ENCODE measurements at regions not wholly inside any gene's neighbourhood (a gene's known extent, or its start where the extent isn't known, plus 50 kb on each side); places are given as distances from the start of the nearest gene placed in this dataset.
"Not testable (repeated sequence)": the region's sequence is repeated elsewhere in the genome, so short reads cannot be mapped to it uniquely, and the experiment has no call there.

GRCh38 chr3:181327349-181327748 lies 337.8 kb upstream of the DNAJC19 start:
- H3K4me3 ChIP-seq (ENCODE audit: low read length): no peak overlapping the region
- H3K36me3 ChIP-seq (ENCODE audit: control insufficient read depth, low read depth, low read length): no peaks in the 10 kb centered on the region
- H3K4me1 ChIP-seq (ENCODE audit: control insufficient read depth, low read depth, low read length): peaks cover 11% of the 10 kb centered on the region
- no peak overlapping the region for H3K27ac ChIP-seq (ENCODE audit: low read length)
- H3K9ac ChIP-seq (ENCODE audit: low read length): no peak overlapping the region
- no peaks in the 10 kb centered on the region for H3K27me3 ChIP-seq (ENCODE audit: control insufficient read depth, insufficient read depth, low read length)
- no peaks in the 10 kb centered on the region for H3K9me3 ChIP-seq (ENCODE audit: control insufficient read depth, low read depth, low read length)

- no peaks in the 10 kb centered on the region for H3K27me3 ChIP-seq (ENCODE audit: control insufficient read depth, insufficient read depth, low read length)
- H3K9ac ChIP-seq (ENCODE audit: low read length): no peak overlapping the region
- peaks cover 11% of the 10 kb centered on the region for H3K4me1 ChIP-seq (ENCODE audit: control insufficient read depth, low read depth, low read length)
- H3K4me3 ChIP-seq (ENCODE audit: low read length): no peak overlapping the region
- H3K36me3 ChIP-seq (ENCODE audit: control insufficient read depth, low read depth, low read length): no peaks in the 10 kb centered on the region
- H3K27ac ChIP-seq (ENCODE audit: low read length): no peak overlapping the region
- H3K9me3 ChIP-seq (ENCODE audit: control insufficient read depth, low read depth, low read length): no peaks in the 10 kb centered on the region
Measured at GRCh38 chr3:181326637-181327223, 337.2 kb upstream of the DNAJC19 start.

- peaks cover 11% of the 10 kb centered on the region for H3K4me1 ChIP-seq (ENCODE audit: control insufficient read depth, low read depth, low read length)
- not testable (repeated sequence) for H3K27me3 ChIP-seq (ENCODE audit: control insufficient read depth, insufficient read depth, low read length); H3K36me3 ChIP-seq (ENCODE audit: control insufficient read depth, low read depth, low read length); H3K9me3 ChIP-seq (ENCODE audit: control insufficient read depth, low read depth, low read length); H3K9ac ChIP-seq (ENCODE audit: low read length); H3K4me3 ChIP-seq (ENCODE audit: low read length); H3K27ac ChIP-seq (ENCODE audit: low read length)
Measured at GRCh38 chr3:181324516-181324915, 335.0 kb upstream of the DNAJC19 start.

DNA sequence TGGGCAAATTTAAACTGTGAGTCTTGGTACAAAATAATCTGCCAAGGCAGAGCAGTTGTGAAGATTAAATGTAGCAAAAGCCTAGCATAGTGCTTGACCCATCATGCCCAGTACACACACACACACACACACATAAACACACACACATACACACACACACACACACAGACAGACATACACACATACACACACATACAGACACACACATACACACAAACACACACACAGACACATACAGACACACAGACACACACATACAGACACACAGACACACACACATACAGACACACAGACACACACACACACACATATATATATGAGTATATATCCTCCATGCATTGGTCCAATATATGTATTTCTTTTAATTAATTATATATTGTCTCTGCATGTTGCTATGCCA lies 328.8 kb upstream of the DNAJC19 start:
- H3K27ac ChIP-seq (ENCODE audit: low read length): no peak overlapping the region
- H3K4me3 ChIP-seq (ENCODE audit: low read length): no peak overlapping the region
- no peaks in the 10 kb centered on the region for H3K9me3 ChIP-seq (ENCODE audit: control insufficient read depth, low read depth, low read length)
- no peaks in the 10 kb centered on the region for H3K27me3 ChIP-seq (ENCODE audit: control insufficient read depth, insufficient read depth, low read length)
- no peak overlapping the region for H3K9ac ChIP-seq (ENCODE audit: low read length)
- H3K36me3 ChIP-seq (ENCODE audit: control insufficient read depth, low read depth, low read length): no peaks in the 10 kb centered on the region
- H3K4me1 ChIP-seq (ENCODE audit: control insufficient read depth, low read depth, low read length): no peaks in the 10 kb centered on the region

DNA sequence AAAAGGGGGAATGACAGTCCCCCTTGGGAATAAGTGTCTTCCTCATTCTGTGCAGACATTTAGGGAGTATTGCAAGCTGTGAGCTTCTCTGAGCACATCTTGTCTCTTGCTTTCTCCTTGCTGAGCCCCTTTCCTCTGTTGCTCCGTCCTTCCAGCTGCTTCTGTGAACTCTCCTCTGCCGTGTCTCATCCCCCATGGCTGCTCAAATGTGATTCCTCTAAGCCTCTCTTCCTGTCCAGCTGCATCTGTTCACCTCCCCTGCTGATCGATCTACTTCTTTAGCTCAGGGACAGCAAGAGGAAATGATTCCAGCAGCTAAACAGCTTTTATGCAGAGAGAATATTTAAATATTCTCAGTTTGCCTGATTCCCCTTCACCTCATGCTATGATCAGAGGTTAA lies 328.0 kb upstream of the DNAJC19 start:
- no peak overlapping the region for H3K4me3 ChIP-seq (ENCODE audit: low read length)
- H3K27ac ChIP-seq (ENCODE audit: low read length): no peak overlapping the region
- H3K9ac ChIP-seq (ENCODE audit: low read length): no peak overlapping the region
- no peaks in the 10 kb centered on the region for H3K36me3 ChIP-seq (ENCODE audit: control insufficient read depth, low read depth, low read length)
- H3K4me1 ChIP-seq (ENCODE audit: control insufficient read depth, low read depth, low read length): no peaks in the 10 kb centered on the region
- no peaks in the 10 kb centered on the region for H3K27me3 ChIP-seq (ENCODE audit: control insufficient read depth, insufficient read depth, low read length)
- no peaks in the 10 kb centered on the region for H3K9me3 ChIP-seq (ENCODE audit: control insufficient read depth, low read depth, low read length)

DNA sequence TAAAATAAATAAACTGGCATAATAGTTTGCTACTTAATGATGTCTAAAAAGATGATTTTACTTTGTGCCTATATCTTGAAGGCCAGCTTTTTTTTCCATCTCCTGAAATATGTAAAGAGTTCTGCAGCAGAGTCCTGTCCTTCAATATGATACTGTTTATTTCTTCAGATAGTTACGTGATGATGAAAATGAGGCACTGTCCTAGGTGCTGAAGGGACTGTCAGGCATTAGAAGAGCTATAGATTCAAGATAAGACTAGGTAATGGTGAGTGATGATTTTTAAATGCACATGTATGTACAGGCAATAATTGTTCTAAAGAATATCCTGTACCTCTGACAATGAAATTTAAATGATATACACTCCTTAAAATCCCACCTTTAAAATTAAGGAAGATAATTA lies 326.9 kb upstream of the DNAJC19 start:
- no peak overlapping the region for H3K27ac ChIP-seq (ENCODE audit: low read length)
- H3K4me3 ChIP-seq (ENCODE audit: low read length): no peak overlapping the region
- no peaks in the 10 kb centered on the region for H3K9me3 ChIP-seq (ENCODE audit: control insufficient read depth, low read depth, low read length)
- no peaks in the 10 kb centered on the region for H3K4me1 ChIP-seq (ENCODE audit: control insufficient read depth, low read depth, low read length)
- H3K27me3 ChIP-seq (ENCODE audit: control insufficient read depth, insufficient read depth, low read length): no peaks in the 10 kb centered on the region
- no peak overlapping the region for H3K9ac ChIP-seq (ENCODE audit: low read length)
- no peaks in the 10 kb centered on the region for H3K36me3 ChIP-seq (ENCODE audit: control insufficient read depth, low read depth, low read length)

GRCh38 chr3:181313335-181313734 lies 323.8 kb upstream of the DNAJC19 start:
- no peak overlapping the region for H3K9ac ChIP-seq (ENCODE audit: low read length)
- H3K27me3 ChIP-seq (ENCODE audit: control insufficient read depth, insufficient read depth, low read length): no peaks in the 10 kb centered on the region
- no peak overlapping the region for H3K27ac ChIP-seq (ENCODE audit: low read length)
- H3K4me3 ChIP-seq (ENCODE audit: low read length): no peak overlapping the region
- no peaks in the 10 kb centered on the region for H3K9me3 ChIP-seq (ENCODE audit: control insufficient read depth, low read depth, low read length)
- H3K36me3 ChIP-seq (ENCODE audit: control insufficient read depth, low read depth, low read length): no peaks in the 10 kb centered on the region
- H3K4me1 ChIP-seq (ENCODE audit: control insufficient read depth, low read depth, low read length): no peaks in the 10 kb centered on the region

DNA sequence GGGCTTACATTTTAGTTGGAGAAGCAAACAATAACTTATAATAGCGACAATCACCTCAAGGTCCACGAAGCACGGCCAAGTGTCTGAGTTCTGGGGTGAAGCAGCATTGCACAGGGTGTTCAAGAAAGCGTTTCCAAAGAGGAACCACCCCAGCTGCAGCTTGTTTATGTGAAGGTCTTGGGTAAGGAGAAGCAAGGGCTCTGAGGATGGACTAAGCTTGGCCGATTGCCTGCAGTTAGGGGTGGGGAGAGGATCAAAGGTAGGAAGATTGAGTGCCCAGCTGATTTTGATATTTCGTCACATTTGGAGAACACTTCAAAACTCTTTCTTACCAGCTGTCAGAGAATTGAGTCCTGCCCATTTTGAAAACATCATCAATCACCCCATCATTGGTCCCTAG lies 321.6 kb upstream of the DNAJC19 start:
- no peak overlapping the region for H3K9ac ChIP-seq (ENCODE audit: low read length)
- H3K9me3 ChIP-seq (ENCODE audit: control insufficient read depth, low read depth, low read length): no peaks in the 10 kb centered on the region
- H3K27ac ChIP-seq (ENCODE audit: low read length): no peak overlapping the region
- no peak overlapping the region for H3K4me3 ChIP-seq (ENCODE audit: low read length)
- H3K36me3 ChIP-seq (ENCODE audit: control insufficient read depth, low read depth, low read length): no peaks in the 10 kb centered on the region
- no peaks in the 10 kb centered on the region for H3K27me3 ChIP-seq (ENCODE audit: control insufficient read depth, insufficient read depth, low read length)
- no peaks in the 10 kb centered on the region for H3K4me1 ChIP-seq (ENCODE audit: control insufficient read depth, low read depth, low read length)

DNA sequence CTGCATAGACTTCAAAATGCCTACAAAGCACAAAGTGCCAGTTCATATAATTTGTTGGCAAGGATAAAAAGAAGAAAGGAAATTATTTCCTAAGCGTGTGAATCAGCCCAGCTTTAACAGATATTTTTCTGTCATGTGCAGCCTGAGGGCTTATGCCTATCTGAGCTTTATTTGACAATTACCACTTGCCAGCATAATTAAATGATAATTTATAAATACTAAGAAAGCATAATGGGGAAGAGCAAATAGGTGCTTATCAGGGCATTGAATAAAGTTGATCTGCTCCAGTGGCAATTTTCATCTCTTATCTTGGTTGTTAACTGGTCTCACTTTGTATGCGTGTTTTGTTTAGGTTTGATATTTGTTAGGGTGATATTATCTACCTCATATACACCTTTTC lies 313.4 kb upstream of the DNAJC19 start:
- Histone ChIP-seq H3K27ac (ENCODE audit: low read length) (no peak overlapping the region), H3K9me3 (ENCODE audit: control insufficient read depth, low read depth, low read length) (no peaks in the 10 kb centered on the region), H3K27me3 (ENCODE audit: control insufficient read depth, insufficient read depth, low read length) (no peaks in the 10 kb centered on the region), H3K4me1 (ENCODE audit: control insufficient read depth, low read depth, low read length) (no peaks in the 10 kb centered on the region), H3K36me3 (ENCODE audit: control insufficient read depth, low read depth, low read length) (no peaks in the 10 kb centered on the region), H3K4me3 (ENCODE audit: low read length) (no peak overlapping the region), H3K9ac (ENCODE audit: low read length) (no peak overlapping the region)

DNA sequence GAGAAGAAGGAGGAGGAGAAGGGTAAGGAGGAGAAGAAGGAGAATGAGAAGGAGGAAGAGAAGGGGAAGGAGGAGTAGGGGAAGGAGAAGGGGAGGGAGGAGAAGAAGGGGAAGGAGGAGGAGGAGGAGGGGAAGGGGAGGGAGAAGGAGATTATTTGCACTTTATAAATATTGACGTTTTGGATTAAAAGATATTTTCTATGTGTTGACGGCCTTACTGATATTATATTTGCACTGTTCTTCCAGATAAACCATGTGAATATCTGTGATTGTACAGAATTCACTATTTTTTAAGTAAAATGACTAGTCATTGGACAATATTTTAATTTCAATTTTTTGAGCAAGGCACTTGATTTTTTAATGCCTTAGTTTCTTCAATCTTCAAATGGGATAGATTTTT lies 310.5 kb upstream of the DNAJC19 start:
- no peaks in the 10 kb centered on the region for H3K27me3 ChIP-seq (ENCODE audit: control insufficient read depth, insufficient read depth, low read length)
- H3K4me1 ChIP-seq (ENCODE audit: control insufficient read depth, low read depth, low read length): no peaks in the 10 kb centered on the region
- no peak overlapping the region for H3K4me3 ChIP-seq (ENCODE audit: low read length)
- no peak overlapping the region for H3K9ac ChIP-seq (ENCODE audit: low read length)
- no peaks in the 10 kb centered on the region for H3K36me3 ChIP-seq (ENCODE audit: control insufficient read depth, low read depth, low read length)
- H3K27ac ChIP-seq (ENCODE audit: low read length): no peak overlapping the region
- H3K9me3 ChIP-seq (ENCODE audit: control insufficient read depth, low read depth, low read length): no peaks in the 10 kb centered on the region

DNA sequence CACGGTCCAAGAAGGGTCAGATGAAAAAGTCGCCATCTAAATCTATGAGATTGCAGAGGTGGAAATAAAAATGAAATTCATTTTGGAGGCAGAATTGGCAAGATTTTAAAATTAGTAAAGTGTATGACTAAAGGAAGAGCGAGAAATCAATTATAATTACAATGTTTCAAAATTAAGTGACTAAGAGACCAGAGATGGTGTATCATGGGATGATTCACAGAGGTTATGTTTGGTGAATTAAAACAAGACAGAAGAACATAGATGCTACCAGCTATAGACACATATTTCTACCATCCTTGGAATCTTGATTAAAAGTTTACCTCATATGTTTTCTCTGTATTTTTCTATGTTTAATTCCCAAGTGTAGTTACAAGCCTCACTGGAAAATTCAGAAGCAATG lies 308.9 kb upstream of the DNAJC19 start:
- H3K27ac ChIP-seq (ENCODE audit: low read length): no peak overlapping the region
- H3K27me3 ChIP-seq (ENCODE audit: control insufficient read depth, insufficient read depth, low read length): no peaks in the 10 kb centered on the region
- H3K9ac ChIP-seq (ENCODE audit: low read length): no peak overlapping the region
- H3K36me3 ChIP-seq (ENCODE audit: control insufficient read depth, low read depth, low read length): no peaks in the 10 kb centered on the region
- H3K4me1 ChIP-seq (ENCODE audit: control insufficient read depth, low read depth, low read length): no peaks in the 10 kb centered on the region
- no peak overlapping the region for H3K4me3 ChIP-seq (ENCODE audit: low read length)
- H3K9me3 ChIP-seq (ENCODE audit: control insufficient read depth, low read depth, low read length): no peaks in the 10 kb centered on the region

GRCh38 chr3:181292984-181293383 lies 303.4 kb upstream of the DNAJC19 start:
- no peak overlapping the region for H3K4me3 ChIP-seq (ENCODE audit: low read length)
- no peaks in the 10 kb centered on the region for H3K27me3 ChIP-seq (ENCODE audit: control insufficient read depth, insufficient read depth, low read length)
- no peak overlapping the region for H3K27ac ChIP-seq (ENCODE audit: low read length)
- no peaks in the 10 kb centered on the region for H3K36me3 ChIP-seq (ENCODE audit: control insufficient read depth, low read depth, low read length)
- H3K9ac ChIP-seq (ENCODE audit: low read length): no peak overlapping the region
- peaks cover 16% of the 10 kb centered on the region for H3K4me1 ChIP-seq (ENCODE audit: control insufficient read depth, low read depth, low read length)
- H3K9me3 ChIP-seq (ENCODE audit: control insufficient read depth, low read depth, low read length): no peaks in the 10 kb centered on the region

Data from iPS-18a (cell line).